IPS-15b (cell line): ENCODE measurements at regions not wholly inside any gene's neighbourhood (a gene's known extent, or its start where the extent isn't known, plus 50 kb on each side); places are given as distances from the start of the nearest gene placed in this dataset.

Source experiments
- H3K27me3 ChIP-seq: one replicate; pipeline ENCODE4 v1.6.1; 2013; ENCODE audit warnings: low read length; ENCODE audit not compliant: control insufficient read depth, insufficient read depth
- H3K36me3 ChIP-seq: one replicate; pipeline ENCODE4 v1.6.1; 2013; ENCODE audit warnings: low read length; ENCODE audit not compliant: control insufficient read depth, insufficient read depth
- H3K4me1 ChIP-seq: one replicate; pipeline ENCODE4 v1.6.1; 2013; ENCODE audit warnings: mild to moderate bottlenecking, low read length; ENCODE audit not compliant: control insufficient read depth, insufficient read depth
- H3K4me3 ChIP-seq: one replicate; pipeline ENCODE4 v1.5.1; 2013; ENCODE audit warnings: low read depth, low read length
- H3K9ac ChIP-seq: one replicate; pipeline ENCODE4 v1.6.1; 2013; ENCODE audit warnings: low read depth, mild to moderate bottlenecking, low read length
- H3K9me3 ChIP-seq: one replicate; pipeline ENCODE4 v1.6.1; 2013; ENCODE audit warnings: mild to moderate bottlenecking, low read length; ENCODE audit not compliant: control insufficient read depth, insufficient read depth

- peaks cover 9% of the 10 kb centered on the region for H3K4me1 ChIP-seq
- no peak overlapping the region for H3K4me3 ChIP-seq
- H3K9ac ChIP-seq, result no peak overlapping the region
- no peaks in the 10 kb centered on the region for H3K9me3 ChIP-seq
- H3K36me3 ChIP-seq, result no peaks in the 10 kb centered on the region
- no peaks in the 10 kb centered on the region for H3K27me3 ChIP-seq
These were observed 160.8 kb downstream of the FOXL1 start for GRCh38 chr16:86739178-86739577.

GRCh38 chr16:86739808-86740207, 161.5 kb downstream of the FOXL1 start:
- H3K36me3 ChIP-seq, result no peaks in the 10 kb centered on the region
- no peaks in the 10 kb centered on the region for H3K27me3 ChIP-seq
- H3K4me1 ChIP-seq, result peaks cover 8% of the 10 kb centered on the region
- H3K9ac ChIP-seq, result no peak overlapping the region
- no peaks in the 10 kb centered on the region for H3K9me3 ChIP-seq
- H3K4me3 ChIP-seq, result no peak overlapping the region

- Histone ChIP-seq H3K27me3 (no peaks in the 10 kb centered on the region), H3K4me3 (no peak overlapping the region), H3K9ac (no peak overlapping the region), H3K9me3 (no peaks in the 10 kb centered on the region), H3K36me3 (no peaks in the 10 kb centered on the region), H3K4me1 (peaks cover 8% of the 10 kb centered on the region)
These were observed 161.9 kb downstream of the FOXL1 start for GRCh38 chr16:86740298-86740697.

- no peaks in the 10 kb centered on the region for H3K27me3 ChIP-seq
- no peak overlapping the region for H3K9ac ChIP-seq
- no peak overlapping the region for H3K4me3 ChIP-seq
- no peaks in the 10 kb centered on the region for H3K36me3 ChIP-seq
- peaks cover 8% of the 10 kb centered on the region for H3K4me1 ChIP-seq
- no peaks in the 10 kb centered on the region for H3K9me3 ChIP-seq
These were observed 162.8 kb downstream of the FOXL1 start for GRCh38 chr16:86740906-86741799.

GRCh38 chr16:86747761-86748160, 169.4 kb downstream of the FOXL1 start:
- Histone ChIP-seq H3K9me3 (no peaks in the 10 kb centered on the region), H3K4me3 (no peak overlapping the region), H3K27me3 (no peaks in the 10 kb centered on the region), H3K4me1 (no peaks in the 10 kb centered on the region), H3K36me3 (no peaks in the 10 kb centered on the region), H3K9ac (no peak overlapping the region)

- H3K36me3 ChIP-seq, result no peaks in the 10 kb centered on the region
- no peaks in the 10 kb centered on the region for H3K4me1 ChIP-seq
- no peak overlapping the region for H3K4me3 ChIP-seq
- no peaks in the 10 kb centered on the region for H3K9me3 ChIP-seq
- H3K27me3 ChIP-seq, result no peaks in the 10 kb centered on the region
- H3K9ac ChIP-seq, result no peak overlapping the region
These were observed 170.3 kb downstream of the FOXL1 start for GRCh38 chr16:86748652-86749051.

- no peaks in the 10 kb centered on the region for H3K36me3 ChIP-seq
- no peak overlapping the region for H3K9ac ChIP-seq
- H3K4me1 ChIP-seq, result no peaks in the 10 kb centered on the region
- H3K4me3 ChIP-seq, result no peak overlapping the region
- H3K9me3 ChIP-seq, result no peaks in the 10 kb centered on the region
- no peaks in the 10 kb centered on the region for H3K27me3 ChIP-seq
These were observed 173.0 kb downstream of the FOXL1 start for GRCh38 chr16:86751076-86752030.

- H3K36me3 ChIP-seq, result no peaks in the 10 kb centered on the region
- no peaks in the 10 kb centered on the region for H3K27me3 ChIP-seq
- no peak overlapping the region for H3K4me3 ChIP-seq
- no peak overlapping the region for H3K9ac ChIP-seq
- no peaks in the 10 kb centered on the region for H3K4me1 ChIP-seq
- H3K9me3 ChIP-seq, result no peaks in the 10 kb centered on the region
These were observed 174.3 kb downstream of the FOXL1 start for GRCh38 chr16:86752582-86753175.

- Histone ChIP-seq H3K9ac (no peak overlapping the region), H3K4me3 (no peak overlapping the region), H3K4me1 (no peaks in the 10 kb centered on the region), H3K9me3 (no peaks in the 10 kb centered on the region), H3K27me3 (no peaks in the 10 kb centered on the region), H3K36me3 (no peaks in the 10 kb centered on the region)
These were observed 175.1 kb downstream of the FOXL1 start for GRCh38 chr16:86753399-86753798.

- H3K27me3 ChIP-seq, result peaks cover 2% of the 10 kb centered on the region
- H3K4me1 ChIP-seq, result no peaks in the 10 kb centered on the region
- no peak overlapping the region for H3K4me3 ChIP-seq
- no peak overlapping the region for H3K9ac ChIP-seq
- H3K9me3 ChIP-seq, result no peaks in the 10 kb centered on the region
- no peaks in the 10 kb centered on the region for H3K36me3 ChIP-seq
These were observed 177.2 kb downstream of the FOXL1 start for GRCh38 chr16:86755571-86756006.

- Histone ChIP-seq H3K4me3 (no peak overlapping the region), H3K27me3 (peaks cover 2% of the 10 kb centered on the region), H3K9ac (no peak overlapping the region), H3K9me3 (no peaks in the 10 kb centered on the region), H3K36me3 (no peaks in the 10 kb centered on the region), H3K4me1 (no peaks in the 10 kb centered on the region)
These were observed 178.7 kb downstream of the FOXL1 start for GRCh38 chr16:86756882-86757703.
